IMR-90 (cell line): ENCODE measurements at regions not wholly inside any gene's neighbourhood (a gene's known extent, or its start where the extent isn't known, plus 50 kb on each side); places are given as distances from the start of the nearest gene placed in this dataset.
A peak's percentile ranks its signal among the peaks of the same experiment; 100 is the strongest.

Experiments
- ATAC-seq: fragments of 200-7000 bp; cut with Tn5 transposase; 2 replicates; pipeline ENCODE4 v1.9.1; 2020; ENCODE audit warnings: low read depth, mild to moderate bottlenecking, moderate library complexity
- BruUV-seq: library from RNA; stranded (reverse); fragments of 400-500 nt; replicated peaks from 2 replicates; lab custom pipeline; 2021; lab: Mats Ljungman, UMichigan
- CTCF ChIA-PET: fragments of 300-600 bp; formaldehyde crosslinking; extraction: SDS; loops from one replicate; lab custom pipeline; 2021; ENCODE audit warnings: antibody characterized with exemption; lab: Yijun Ruan, JAX
- POLR2A ChIA-PET: fragments of 300-600 bp; sonication (Branson Sonifier 250); formaldehyde crosslinking; loops from one replicate; lab custom pipeline; 2022; ENCODE audit warnings: antibody characterized with exemption; ENCODE audit not compliant: unreplicated experiment; lab: Charles Lee
- DNase-seq: peaks from one replicate; pipeline ENCODE4 v3.0.0; 2013
- H2AFZ ChIP-seq: replicated peaks from 2 replicates; pipeline ENCODE3; 2013; ENCODE audit warnings: low read length, mild to moderate bottlenecking; ENCODE audit not compliant: poor library complexity
- H2AK5ac ChIP-seq: 2 replicates; pipeline ENCODE4 v1.6.1; 2013; ENCODE audit warnings: low read depth, low read length, inconsistent platforms
- H2AK9ac ChIP-seq: replicated peaks from 2 replicates; pipeline ENCODE3; 2013; ENCODE audit warnings: mild to moderate bottlenecking, low read depth, low read length, moderate library complexity; ENCODE audit not compliant: poor library complexity
- H2BK120ac ChIP-seq: 2 replicates; pipeline ENCODE4 v1.6.1; 2013; ENCODE audit warnings: low read depth, low read length, inconsistent platforms
- H2BK15ac ChIP-seq: 3 replicates; pipeline ENCODE4 v1.6.1; 2013; ENCODE audit warnings: low read depth, low read length, inconsistent platforms
- H2BK20ac ChIP-seq: 2 replicates; pipeline ENCODE4 v1.6.1; 2013; ENCODE audit warnings: low read depth, mild to moderate bottlenecking, inconsistent platforms, low read length, moderate library complexity
- H2BK5ac ChIP-seq: 2 replicates; pipeline ENCODE4 v1.6.1; 2013; ENCODE audit warnings: mild to moderate bottlenecking, low read depth, low read length, inconsistent platforms; ENCODE audit not compliant: poor library complexity, severe bottlenecking
- H3K14ac ChIP-seq: replicated peaks from 2 replicates; pipeline ENCODE4 v1.6.1; 2013; ENCODE audit warnings: low read depth, low read length, inconsistent platforms
- H3K18ac ChIP-seq: 2 replicates; pipeline ENCODE4 v1.6.1; 2013; ENCODE audit warnings: low read depth, low read length, control low read depth
- H3K23ac ChIP-seq: 2 replicates; pipeline ENCODE4 v1.6.1; 2013; ENCODE audit warnings: low read depth, low read length, inconsistent platforms
- H3K27ac ChIP-seq: 2 replicates; pipeline ENCODE4 v1.5.1; 2013; ENCODE audit warnings: mild to moderate bottlenecking, control low read depth, low read length; ENCODE audit not compliant: insufficient read depth
- H3K27me3 ChIP-seq: 2 replicates; pipeline ENCODE4 v1.6.1; 2013; ENCODE audit warnings: low read length; ENCODE audit not compliant: control insufficient read depth, insufficient read depth
- H3K36me3 ChIP-seq: 2 replicates; pipeline ENCODE4 v1.6.1; 2013; ENCODE audit warnings: low read length, mixed read lengths; ENCODE audit not compliant: control insufficient read depth, insufficient read depth
- H3K4ac ChIP-seq: 2 replicates; pipeline ENCODE4 v1.6.1; 2013; ENCODE audit warnings: low read depth, low read length, inconsistent platforms
- H3K4me1 ChIP-seq: 2 replicates; pipeline ENCODE4 v1.6.1; 2013; ENCODE audit warnings: low read length, mixed read lengths; ENCODE audit not compliant: control insufficient read depth, insufficient read depth
- H3K4me2 ChIP-seq: 2 replicates; pipeline ENCODE4 v1.6.1; 2013; ENCODE audit warnings: low read depth, mild to moderate bottlenecking, control low read depth, low read length, moderate library complexity
- H3K4me3 ChIP-seq: 2 replicates; pipeline ENCODE4 v1.5.1; 2013; ENCODE audit warnings: low read depth, mild to moderate bottlenecking, control low read depth, low read length, moderate library complexity; ENCODE audit not compliant: insufficient read depth
- H3K56ac ChIP-seq: 2 replicates; pipeline ENCODE4 v1.6.1; 2013; ENCODE audit warnings: low read length, inconsistent platforms; ENCODE audit not compliant: insufficient read depth; ENCODE audit errors: extremely low read depth
- H3K79me1 ChIP-seq, 2 experiments: 2 replicates each; pipeline ENCODE4 v1.6.1; 2013; ENCODE audit warnings: low read length in 2 of 2, inconsistent platforms in 1 of 2, low read depth in 1 of 2
- H3K9ac ChIP-seq: 2 replicates; pipeline ENCODE4 v1.6.1; 2013; ENCODE audit warnings: low read depth, low read length, control low read depth
- H3K9me1 ChIP-seq: 2 replicates; pipeline ENCODE4 v1.6.1; 2013; ENCODE audit warnings: low read length, inconsistent platforms; ENCODE audit not compliant: insufficient read depth
- H3K9me3 ChIP-seq: 2 replicates; pipeline ENCODE4 v1.6.1; 2013; ENCODE audit warnings: low read length; ENCODE audit not compliant: control insufficient read depth, insufficient read depth
- H4K20me1 ChIP-seq: 2 replicates; pipeline ENCODE4 v1.6.1; 2013; ENCODE audit warnings: low read length, inconsistent platforms; ENCODE audit not compliant: insufficient read depth
- H4K5ac ChIP-seq: 2 replicates; pipeline ENCODE4 v1.6.1; 2013; ENCODE audit warnings: mild to moderate bottlenecking, low read depth, low read length, control low read depth
- H4K8ac ChIP-seq, 2 experiments: 2 replicates each; pipeline ENCODE4 v1.6.1; 2013; ENCODE audit warnings: low read depth in 2 of 2, low read length in 2 of 2, control low read depth in 1 of 2, inconsistent platforms in 1 of 2
- H4K91ac ChIP-seq: 2 replicates; pipeline ENCODE4 v1.6.1; 2013; ENCODE audit warnings: low read depth, low read length, inconsistent platforms; ENCODE audit not compliant: insufficient read depth
- CEBPB ChIP-seq: IDR thresholded peaks from 2 replicates; pipeline ENCODE4 v1.6.1; 2012; ENCODE audit warnings: low read depth, low read length, improper control_type of control experiment
- CHD1 ChIP-seq: IDR thresholded peaks from 2 replicates; pipeline ENCODE4 v1.6.1; 2012; ENCODE audit warnings: low read depth, low read length, improper control_type of control experiment
- ELK1 ChIP-seq: fragments of 150-350 bp; IDR thresholded peaks from 2 replicates; pipeline ENCODE4 v1.6.1; 2016; ENCODE audit warnings: low read depth, mild to moderate bottlenecking, low read length, moderate library complexity, borderline replicate concordance
- MAFK ChIP-seq: IDR thresholded peaks from 2 replicates; pipeline ENCODE4 v1.6.1; 2012; ENCODE audit warnings: low read depth, low read length, improper control_type of control experiment
- SMC3 ChIP-seq: fragments of 150-350 bp; IDR thresholded peaks from 2 replicates; pipeline ENCODE4 v1.6.1; 2016; ENCODE audit warnings: low read depth, mild to moderate bottlenecking, antibody characterized with exemption, low read length, moderate library complexity
- USF2 ChIP-seq: fragments of 150-350 bp; IDR thresholded peaks from 2 replicates; pipeline ENCODE4 v1.6.1; 2017; ENCODE audit warnings: mild to moderate bottlenecking, antibody characterized with exemption, low read length, low read depth
- dilution Hi-C: fragments of 300-500 bp; cut with HindIII; formaldehyde crosslinking; loops from one replicate; pipeline ENCODE4 v1.14.3; 2018; ENCODE audit warnings: low sequenced_read_pairs; ENCODE audit not compliant: unreplicated experiment
- in situ Hi-C: fragments of 300-500 bp; cut with MboI; formaldehyde crosslinking; loops from 3 replicates; pipeline ENCODE4 v1.14.3; 2019; ENCODE audit warnings: low sequenced_read_pairs, inconsistent platforms, mixed read lengths
- intact Hi-C: fragments of 100-400 bp; cut with micrococcal nuclease; formaldehyde crosslinking; loops from 2 replicates; pipeline ENCODE4 v1.10.0; 2022

- CTCF ChIA-PET: no interaction called here
- intact Hi-C loops: loop anchor here (5.0 kb wide), 1 partner anchor 605 kb away; the partner anchor contains the start of gene TLE1
- DNase-seq: peak; percentile 21
These were observed 607.1 kb downstream of the TLE1 start for GRCh38 chr9:81082221-81082620.

More at GRCh38 chr9:81082221-81082620, 607.1 kb downstream of the TLE1 start:
- no peak overlapping the region for H2AK9ac ChIP-seq
- no peak overlapping the region for H4K5ac ChIP-seq
- H4K91ac ChIP-seq: no peak overlapping the region
- H2BK120ac ChIP-seq: no peak overlapping the region
- no peak overlapping the region for H3K4ac ChIP-seq
- dilution Hi-C loops (no loop called here), in situ Hi-C loops (no loop called here)
- no peak overlapping the region for H2AFZ ChIP-seq
- H2BK5ac ChIP-seq: no peak overlapping the region
- TF ChIP-seq CEBPB: no peak
- TF ChIP-seq SMC3: no peak
- no peak for TF ChIP-seq ELK1
- no peak for TF ChIP-seq MAFK
- TF ChIP-seq USF2: no peak
- no peak for TF ChIP-seq CHD1
- H3K4me1 ChIP-seq: peaks cover 2% of the 10 kb centered on the region; the same call in 1 of the 2 replicates
- H2AK5ac ChIP-seq: no peak overlapping the region
- POLR2A ChIA-PET: no interaction called here
- H3K4me2 ChIP-seq: no peak overlapping the region
- no peak overlapping the region for H3K9ac ChIP-seq
- no peak for ATAC-seq
- H3K79me1 ChIP-seq: no peaks in the 10 kb centered on the region
- H3K9me3 ChIP-seq: no peaks in the 10 kb centered on the region
- H3K9me1 ChIP-seq: no peaks in the 10 kb centered on the region
- no peaks in the 10 kb centered on the region for H4K20me1 ChIP-seq
- H3K56ac ChIP-seq: no peak overlapping the region
- no peak overlapping the region for H3K18ac ChIP-seq
- no peak overlapping the region for H2BK15ac ChIP-seq
- H3K14ac ChIP-seq: no peak overlapping the region
- no peak overlapping the region for H3K23ac ChIP-seq
- no peak overlapping the region for H2BK20ac ChIP-seq
- no peaks in the 10 kb centered on the region for H3K36me3 ChIP-seq
- H4K8ac ChIP-seq: no peak overlapping the region
- BruUV-seq: no TSS peak
- no peaks in the 10 kb centered on the region; the same call in 1 of the 2 replicates for H3K27me3 ChIP-seq
- no peak overlapping the region for H3K27ac ChIP-seq
- no peak overlapping the region for H3K4me3 ChIP-seq
